SK-N-SH (cell line): ENCODE measurements at regions not wholly inside any gene's neighbourhood (a gene's known extent, or its start where the extent isn't known, plus 50 kb on each side); places are given as distances from the start of the nearest gene placed in this dataset.

ENCODE experiments used
- CTCF ChIA-PET: fragments of 300-600, 350-600 bp; formaldehyde crosslinking; extraction: SDS; loops from one replicate; lab custom pipeline; 2021; lab: Yijun Ruan, JAX
- POLR2A ChIA-PET: fragments of 350-600 bp; sonication (Branson Sonifier 250); formaldehyde crosslinking; extraction: SDS; loops from one replicate; lab custom pipeline; 2020; ENCODE audit warnings: antibody characterized with exemption, inconsistent platforms; lab: Yijun Ruan, JAX
- DNase-seq: peaks from one replicate; pipeline ENCODE4 v3.0.0; 2012
- H2AFZ ChIP-seq: fragments of 200-600 bp; sonication (generic); 2 replicates; pipeline ENCODE4 v1.8.1; 2016; ENCODE audit warnings: antibody characterized with exemption, mild to moderate bottlenecking, low read depth
- H3F3A ChIP-seq: fragments of 200-600 bp; sonication (generic); replicated peaks from 2 replicates; pipeline ENCODE3; 2016; ENCODE audit warnings: antibody characterized with exemption, mild to moderate bottlenecking; ENCODE audit not compliant: insufficient read depth
- H3K27ac ChIP-seq, 2 experiments: fragments of 200-500 bp in 1 of 2; fragments of 200-600 bp in 1 of 2; sonication (Bioruptor generic) in 1 of 2; sonication (generic), shearing (Covaris generic) in 1 of 2; 2 replicates each; pipeline versions ENCODE4 v1.5.1 to v1.6.1; 2014 to 2016; ENCODE audit warnings: low read depth in 2 of 2, inconsistent platforms in 1 of 2, low read length in 1 of 2, mild to moderate bottlenecking in 1 of 2, mixed read lengths in 1 of 2
- H3K27me3 ChIP-seq: fragments of 200-600 bp; sonication (generic), shearing (Covaris generic); 2 replicates; pipeline ENCODE4 v1.6.1; 2016; ENCODE audit warnings: mixed run types; ENCODE audit not compliant: insufficient read depth
- H3K36me3 ChIP-seq, 2 experiments: fragments of 200-500 bp in 1 of 2; fragments of 200-600 bp in 1 of 2; sonication (Bioruptor generic) in 1 of 2; sonication (generic) in 1 of 2; replicated peaks in 1 of 2; 2 replicates each; pipeline versions ENCODE3 to v1.5.1; 2014 to 2016; ENCODE audit warnings: low read length in 1 of 2, mild to moderate bottlenecking in 1 of 2; ENCODE audit not compliant: insufficient read depth in 2 of 2, control insufficient read depth in 1 of 2
- H3K4me1 ChIP-seq, 2 experiments: fragments of 200-500 bp in 1 of 2; fragments of 200-600 bp in 1 of 2; sonication (Bioruptor generic) in 1 of 2; sonication (generic), shearing (Covaris generic) in 1 of 2; 2 replicates each; pipeline versions ENCODE4 v1.5.1 to v1.6.1; 2014 to 2016; ENCODE audit warnings: low read depth in 1 of 2, low read length in 1 of 2, mixed run types in 1 of 2; ENCODE audit not compliant: insufficient read depth in 2 of 2, control insufficient read depth in 1 of 2
- H3K4me2 ChIP-seq: fragments of 200-600 bp; sonication (generic), shearing (Covaris generic); 2 replicates; pipeline ENCODE4 v1.6.1; 2017; ENCODE audit warnings: mixed run types
- H3K4me3 ChIP-seq, 2 experiments: fragments of 200-500 bp in 1 of 2; fragments of 200-600 bp in 1 of 2; sonication (Bioruptor generic) in 1 of 2; sonication (generic), shearing (Covaris generic) in 1 of 2; 2 replicates each; pipeline versions ENCODE4 v1.5.1 to v1.8.1; 2014 to 2016; ENCODE audit warnings: low read depth in 2 of 2, inconsistent platforms in 1 of 2, low read length in 1 of 2, mild to moderate bottlenecking in 1 of 2, mixed read lengths in 1 of 2, moderate library complexity in 1 of 2
- H3K79me2 ChIP-seq: fragments of 200-600 bp; sonication (generic); 2 replicates; pipeline ENCODE4 v1.8.1; 2017; ENCODE audit warnings: mild to moderate bottlenecking; ENCODE audit not compliant: insufficient read depth
- H3K9ac ChIP-seq: fragments of 200-600 bp; sonication (generic); 2 replicates; pipeline ENCODE4 v1.6.1; 2017; ENCODE audit warnings: mixed run types
- H3K9me2 ChIP-seq: fragments of 200-600 bp; sonication (generic); 2 replicates; pipeline ENCODE4 v1.6.1; 2017; ENCODE audit warnings: mixed run types
- H3K9me3 ChIP-seq: fragments of 200-600 bp; sonication (generic); 2 replicates; pipeline ENCODE4 v1.6.1; 2017; ENCODE audit warnings: mixed run types, mild to moderate bottlenecking, moderate library complexity
- H4K20me1 ChIP-seq: fragments of 200-600 bp; sonication (generic); 2 replicates; pipeline ENCODE4 v1.6.1; 2017; ENCODE audit warnings: mild to moderate bottlenecking, mixed run types; ENCODE audit not compliant: insufficient read depth
- CHD2 ChIP-seq: fragments of 150-350 bp; IDR thresholded peaks from 2 replicates; pipeline ENCODE4 v1.6.1; 2018; ENCODE audit warnings: low read length; ENCODE audit not compliant: partially characterized antibody
- EP300 ChIP-seq, 2 experiments: IDR thresholded peaks; 2 replicates each; pipeline versions ENCODE4 v1.4.0 to v1.6.1; 2012; ENCODE audit warnings: borderline replicate concordance in 1 of 2, low read depth in 1 of 2, low read length in 1 of 2
- EZH2phosphoT487 ChIP-seq: fragments of 200-600 bp; sonication (generic); IDR thresholded peaks from 2 replicates; pipeline ENCODE4 v1.6.1; 2017; ENCODE audit warnings: low read depth, mixed run types, mild to moderate bottlenecking, antibody characterized with exemption, moderate library complexity, borderline replicate concordance
- FOXJ3 ChIP-seq: sonication (generic); formaldehyde crosslinking; IDR thresholded peaks from 2 replicates; pipeline ENCODE4 v1.5.1; 2020; ENCODE audit warnings: mild to moderate bottlenecking, missing genetic modification reagents
- GATA2 ChIP-seq: sonication (generic); formaldehyde crosslinking; IDR thresholded peaks from 2 replicates; pipeline ENCODE4 v1.5.0; 2020; ENCODE audit warnings: mild to moderate bottlenecking, missing genetic modification reagents
- IRF3 ChIP-seq: fragments of 150-350 bp; IDR thresholded peaks from 2 replicates; pipeline ENCODE4 v1.6.1; 2016; ENCODE audit warnings: mild to moderate bottlenecking, low read depth, low read length
- MAX ChIP-seq: IDR thresholded peaks from 2 replicates; pipeline ENCODE4 v1.4.0; 2012; ENCODE audit warnings: low read depth
- SIN3A ChIP-seq: IDR thresholded peaks from 2 replicates; pipeline ENCODE4 v1.6.1; 2012; ENCODE audit warnings: low read depth, mild to moderate bottlenecking, low read length, moderate library complexity, borderline replicate concordance
- SMC3 ChIP-seq: IDR thresholded peaks from 2 replicates; pipeline ENCODE4 v1.6.1; 2012; ENCODE audit warnings: low read depth, low read length, improper control_type of control experiment
- TCF12 ChIP-seq: IDR thresholded peaks from 2 replicates; pipeline ENCODE4 v1.4.0; 2012
- WGBS: methylation state at CpG from one replicate; pipeline ENCODE4 v1.1.6; 2017; ENCODE audit warnings: low lambda C conversion rate; 5-methylcytosine and 5-hydroxymethylcytosine counted together
- TF ChIP-seq, protein P1 (sequence below): fragments of 200-600 bp; sonication (generic); IDR thresholded peaks from 2 replicates; pipeline ENCODE4 v1.6.1; 2017; ENCODE audit warnings: antibody characterized with exemption, mild to moderate bottlenecking, moderate library complexity
- TF ChIP-seq, protein P2 (sequence below): IDR thresholded peaks from 2 replicates; pipeline ENCODE4; 2012

DNA sequence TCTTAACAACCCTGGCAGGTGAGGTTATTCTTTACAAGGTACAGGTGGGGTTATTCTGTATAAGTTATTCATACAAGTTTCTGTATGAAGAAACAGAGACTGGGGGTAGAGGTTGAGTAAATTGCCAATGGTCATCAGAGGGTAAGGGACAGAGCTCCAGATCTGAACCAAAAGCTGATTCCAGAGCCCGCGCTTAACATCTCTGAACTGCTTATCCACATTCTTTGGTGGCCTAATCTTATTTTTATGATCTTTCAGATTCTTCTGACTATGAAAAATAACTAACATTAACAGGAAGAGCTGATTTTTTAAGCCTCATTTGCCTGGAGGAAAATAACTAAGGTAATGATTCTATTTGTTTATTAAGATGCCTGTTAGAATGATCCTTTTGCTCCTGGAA lies 63.9 kb upstream of the BARHL2 start:
- no peak overlapping the region for H3K4me3 ChIP-seq
- CTCF ChIA-PET, result interaction anchor here (0.9 kb wide), 1 partner anchor 52 kb away, joined by 3 read pairs; no protein-coding TSS in a partner anchor
- whole genome bisulfite sequencing, result 64% methylated on average over 2 of the region's 2 CpGs

GRCh38 chr1:90779573-90779972 lies 62.5 kb upstream of the BARHL2 start:
- no peak for DNase-seq
- Histone ChIP-seq H3K4me1 (no peaks in the 10 kb centered on the region), H3K4me3 (no peak overlapping the region), H2AFZ (no peak overlapping the region), H3K36me3 (no peaks in the 10 kb centered on the region), H3K4me2 (no peak overlapping the region), H3K9ac (no peak overlapping the region), H3K9me2 (no peaks in the 10 kb centered on the region), H4K20me1 (no peaks in the 10 kb centered on the region), H3K9me3 (no peaks in the 10 kb centered on the region), H3K79me2 (no peaks in the 10 kb centered on the region)
- CTCF ChIA-PET, result no interaction called here
- 24% methylated on average over 4 of the region's 4 CpGs for WGBS
- TF ChIP-seq EP300 (IDR thresholded peaks at IDR 0.05; ENCODE audit: borderline replicate concordance in 1 of 2, low read depth in 1 of 2, low read length in 1 of 2) (no peak), SIN3A (no peak), IRF3 (no peak), CHD2 (no peak), MAX (no peak)
- TF ChIP-seq, protein P1, sequence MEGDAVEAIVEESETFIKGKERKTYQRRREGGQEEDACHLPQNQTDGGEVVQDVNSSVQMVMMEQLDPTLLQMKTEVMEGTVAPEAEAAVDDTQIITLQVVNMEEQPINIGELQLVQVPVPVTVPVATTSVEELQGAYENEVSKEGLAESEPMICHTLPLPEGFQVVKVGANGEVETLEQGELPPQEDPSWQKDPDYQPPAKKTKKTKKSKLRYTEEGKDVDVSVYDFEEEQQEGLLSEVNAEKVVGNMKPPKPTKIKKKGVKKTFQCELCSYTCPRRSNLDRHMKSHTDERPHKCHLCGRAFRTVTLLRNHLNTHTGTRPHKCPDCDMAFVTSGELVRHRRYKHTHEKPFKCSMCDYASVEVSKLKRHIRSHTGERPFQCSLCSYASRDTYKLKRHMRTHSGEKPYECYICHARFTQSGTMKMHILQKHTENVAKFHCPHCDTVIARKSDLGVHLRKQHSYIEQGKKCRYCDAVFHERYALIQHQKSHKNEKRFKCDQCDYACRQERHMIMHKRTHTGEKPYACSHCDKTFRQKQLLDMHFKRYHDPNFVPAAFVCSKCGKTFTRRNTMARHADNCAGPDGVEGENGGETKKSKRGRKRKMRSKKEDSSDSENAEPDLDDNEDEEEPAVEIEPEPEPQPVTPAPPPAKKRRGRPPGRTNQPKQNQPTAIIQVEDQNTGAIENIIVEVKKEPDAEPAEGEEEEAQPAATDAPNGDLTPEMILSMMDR, result no peak
- TF ChIP-seq, all 33 proteins: peak for 0
- no peaks in the 10 kb centered on the region for H3F3A ChIP-seq
- H3K27me3 ChIP-seq, result no peaks in the 10 kb centered on the region
- no peak overlapping the region for H3K27ac ChIP-seq
- POLR2A ChIA-PET, result no interaction called here

More for the DNA sequence above, 63.9 kb upstream of the BARHL2 start:
- POLR2A ChIA-PET, result no interaction called here
- Histone ChIP-seq H3F3A (no peaks in the 10 kb centered on the region), H3K4me1 (no peaks in the 10 kb centered on the region), H3K36me3 (no peaks in the 10 kb centered on the region), H3K79me2 (no peaks in the 10 kb centered on the region), H3K9ac (no peak overlapping the region), H2AFZ (no peak overlapping the region), H3K4me2 (no peak overlapping the region), H4K20me1 (no peaks in the 10 kb centered on the region), H3K27me3 (no peaks in the 10 kb centered on the region), H3K9me2 (no peaks in the 10 kb centered on the region), H3K9me3 (no peaks in the 10 kb centered on the region), H3K27ac (no peak overlapping the region)
- no peak for TF ChIP-seq SMC3
- TF ChIP-seq FOXJ3, result no peak
- DNase-seq, result no peak

DNA sequence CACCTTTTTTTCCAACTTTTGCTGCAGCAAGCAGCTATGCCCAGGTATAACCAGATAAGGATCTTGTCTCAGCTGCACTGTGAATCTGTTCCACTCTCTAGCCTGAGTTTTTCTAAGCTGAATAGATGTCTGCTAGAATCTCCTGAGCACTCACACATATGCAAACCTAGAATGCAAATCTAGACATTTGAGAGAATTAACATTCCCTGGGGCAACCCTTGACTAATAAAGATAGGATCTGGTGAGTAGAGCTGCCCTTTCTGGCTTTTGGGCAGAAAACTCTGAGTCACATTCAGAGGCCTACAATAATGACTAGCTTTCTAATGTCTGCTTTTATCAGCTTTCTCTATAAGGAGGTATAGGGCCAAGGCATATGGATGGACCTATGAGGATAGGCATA lies 61.4 kb upstream of the BARHL2 start:
- Histone ChIP-seq H2AFZ (no peak overlapping the region), H3K27ac (no peak overlapping the region), H4K20me1 (no peaks in the 10 kb centered on the region), H3K27me3 (no peaks in the 10 kb centered on the region), H3K4me1 (no peaks in the 10 kb centered on the region), H3F3A (no peaks in the 10 kb centered on the region), H3K9me2 (no peaks in the 10 kb centered on the region), H3K4me2 (no peak overlapping the region), H3K36me3 (no peaks in the 10 kb centered on the region), H3K79me2 (no peaks in the 10 kb centered on the region), H3K9ac (no peak overlapping the region), H3K4me3 (no peak overlapping the region; a peak in 1 of 4 replicates), H3K9me3 (no peaks in the 10 kb centered on the region)
- DNase-seq, result no peak
- CTCF ChIA-PET, result interaction anchor here (0.6 kb wide), 1 partner anchor 722 kb away, joined by 3 read pairs; no protein-coding TSS in a partner anchor
- POLR2A ChIA-PET, result no interaction called here
- TF ChIP-seq TCF12 (no peak), GATA2 (no peak), EZH2phosphoT487 (no peak), EP300 (IDR thresholded peaks at IDR 0.05; ENCODE audit: borderline replicate concordance in 1 of 2, low read depth in 1 of 2, low read length in 1 of 2) (no peak)
- TF ChIP-seq, protein P1, result no peak
- TF ChIP-seq, protein P2, sequence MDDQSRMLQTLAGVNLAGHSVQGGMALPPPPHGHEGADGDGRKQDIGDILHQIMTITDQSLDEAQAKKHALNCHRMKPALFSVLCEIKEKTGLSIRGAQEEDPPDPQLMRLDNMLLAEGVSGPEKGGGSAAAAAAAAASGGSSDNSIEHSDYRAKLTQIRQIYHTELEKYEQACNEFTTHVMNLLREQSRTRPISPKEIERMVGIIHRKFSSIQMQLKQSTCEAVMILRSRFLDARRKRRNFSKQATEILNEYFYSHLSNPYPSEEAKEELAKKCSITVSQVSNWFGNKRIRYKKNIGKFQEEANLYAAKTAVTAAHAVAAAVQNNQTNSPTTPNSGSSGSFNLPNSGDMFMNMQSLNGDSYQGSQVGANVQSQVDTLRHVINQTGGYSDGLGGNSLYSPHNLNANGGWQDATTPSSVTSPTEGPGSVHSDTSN, result no peak
